ENCODE measurements at regions not wholly inside any gene's neighbourhood (a gene's known extent, or its start where the extent isn't known, plus 50 kb on each side); places are given as distances from the start of the nearest gene placed in this dataset.

GRCh38 chr1:73782901-73783300 is 415.1 kb downstream of the LRRIQ3 start:
- no peak for TF ChIP-seq CTCF (IDR thresholded peaks at IDR 0.05)
- Histone ChIP-seq H3K4me3 (no peak overlapping the region), H3K27me3 (no peaks in the 10 kb centered on the region), H3K36me3 (no peaks in the 10 kb centered on the region), H3K9me3 (no peaks in the 10 kb centered on the region), H3K27ac (no peak overlapping the region), H3K4me1 (no peaks in the 10 kb centered on the region)
- no peak for DNase-seq (ENCODE audit: low spot score)

GRCh38 chr1:73781251-73781650 is 416.7 kb downstream of the LRRIQ3 start:
- no peak for DNase-seq (ENCODE audit: low spot score)
- TF ChIP-seq CTCF (IDR thresholded peaks at IDR 0.05) = no peak
- Histone ChIP-seq H3K36me3 (no peaks in the 10 kb centered on the region), H3K27me3 (no peaks in the 10 kb centered on the region), H3K9me3 (no peaks in the 10 kb centered on the region), H3K27ac (no peak overlapping the region), H3K4me3 (no peak overlapping the region), H3K4me1 (no peaks in the 10 kb centered on the region)

GRCh38 chr1:73778471-73778870 is 419.5 kb downstream of the LRRIQ3 start:
- DNase-seq (ENCODE audit: low spot score) = no peak
- Histone ChIP-seq H3K27ac (no peak overlapping the region), H3K27me3 (no peaks in the 10 kb centered on the region), H3K4me1 (no peaks in the 10 kb centered on the region), H3K36me3 (no peaks in the 10 kb centered on the region), H3K9me3 (no peaks in the 10 kb centered on the region), H3K4me3 (no peak overlapping the region)
- no peak for TF ChIP-seq CTCF (IDR thresholded peaks at IDR 0.05)

GRCh38 chr1:73775896-73776295 is 422.1 kb downstream of the LRRIQ3 start:
- Histone ChIP-seq H3K27ac (no peak overlapping the region), H3K4me1 (no peaks in the 10 kb centered on the region), H3K27me3 (no peaks in the 10 kb centered on the region), H3K9me3 (no peaks in the 10 kb centered on the region), H3K36me3 (no peaks in the 10 kb centered on the region), H3K4me3 (no peak overlapping the region)
- DNase-seq (ENCODE audit: low spot score) = no peak
- TF ChIP-seq CTCF (IDR thresholded peaks at IDR 0.05) = no peak

- Histone ChIP-seq H3K9me3 (no peaks in the 10 kb centered on the region), H3K4me1 (no peaks in the 10 kb centered on the region), H3K27ac (no peak overlapping the region), H3K27me3 (no peaks in the 10 kb centered on the region), H3K4me3 (no peak overlapping the region), H3K36me3 (no peaks in the 10 kb centered on the region)
- TF ChIP-seq CTCF (IDR thresholded peaks at IDR 0.05) = no peak
- DNase-seq (ENCODE audit: low spot score) = no peak
These were observed 425.0 kb downstream of the LRRIQ3 start for GRCh38 chr1:73772941-73773340.

- Histone ChIP-seq H3K27ac (no peak overlapping the region), H3K27me3 (no peaks in the 10 kb centered on the region), H3K36me3 (no peaks in the 10 kb centered on the region), H3K4me1 (no peaks in the 10 kb centered on the region), H3K9me3 (no peaks in the 10 kb centered on the region), H3K4me3 (no peak overlapping the region)
- DNase-seq (ENCODE audit: low spot score) = no peak
- no peak for TF ChIP-seq CTCF (IDR thresholded peaks at IDR 0.05)
These were observed 426.6 kb downstream of the LRRIQ3 start for GRCh38 chr1:73771396-73771795.

Measured in right atrium auricular region (tissue), 2 donors.